Progenitor cell of endocrine pancreas (in vitro differentiated cells): ENCODE measurements at regions not wholly inside any gene's neighbourhood (a gene's known extent, or its start where the extent isn't known, plus 50 kb on each side); places are given as distances from the start of the nearest gene placed in this dataset.

Source experiments
- DNase-seq: peaks from one replicate; pipeline ENCODE4 v3.0.0; 2021; ENCODE audit warnings: low spot score; ENCODE audit not compliant: unreplicated experiment
- H3K27ac Mint-ChIP-seq: 2 replicates; pipeline ENCODE4 v1.8.0; 2021; ENCODE audit warnings: mild to moderate bottlenecking, moderate library complexity, mixed read lengths
- H3K27me3 Mint-ChIP-seq: 2 replicates; pipeline ENCODE4 v1.8.0; 2021; ENCODE audit warnings: mixed read lengths
- H3K36me3 Mint-ChIP-seq: 2 replicates; pipeline ENCODE4 v1.8.0; 2022; ENCODE audit warnings: mixed read lengths; ENCODE audit not compliant: insufficient read depth
- H3K4me1 Mint-ChIP-seq: 2 replicates; pipeline ENCODE4 v1.8.0; 2021; ENCODE audit warnings: low read depth, mixed read lengths
- H3K4me3 Mint-ChIP-seq: 2 replicates; pipeline ENCODE4 v1.8.0; 2021; ENCODE audit warnings: low read depth, mild to moderate bottlenecking, moderate library complexity, mixed read lengths
- H3K9me3 Mint-ChIP-seq: 2 replicates; pipeline ENCODE4 v1.8.0; 2021; ENCODE audit warnings: low read depth, mixed read lengths
- CTCF ChIP-seq: fragments of 200-600 bp; sonication (generic); IDR thresholded peaks from one replicate; pipeline ENCODE4 v1.5.0; 2021; ENCODE audit warnings: antibody characterized with exemption, mild to moderate bottlenecking; ENCODE audit not compliant: unreplicated experiment

GRCh38 chr2:153360239-153360638 lies 118.3 kb downstream of the RPRM start:
- Mint-ChIP-seq H3K4me1 (peaks cover 5% of the 10 kb centered on the region), H3K36me3 (no peaks in the 10 kb centered on the region), H3K4me3 (no peak overlapping the region), H3K27me3 (no peaks in the 10 kb centered on the region), H3K27ac (no peak overlapping the region), H3K9me3 (peaks cover 9% of the 10 kb centered on the region)
- DNase-seq = no peak
- TF ChIP-seq CTCF = no peak

GRCh38 chr2:153354377-153354776 lies 124.2 kb downstream of the RPRM start:
- H3K27me3 Mint-ChIP-seq = no peaks in the 10 kb centered on the region
- peaks cover 11% of the 10 kb centered on the region for H3K9me3 Mint-ChIP-seq
- no peak overlapping the region for H3K27ac Mint-ChIP-seq
- H3K4me1 Mint-ChIP-seq = no peaks in the 10 kb centered on the region
- H3K4me3 Mint-ChIP-seq = no peak overlapping the region
- no peaks in the 10 kb centered on the region for H3K36me3 Mint-ChIP-seq
- no peak for TF ChIP-seq CTCF
- DNase-seq = no peak

- Mint-ChIP-seq H3K36me3 (no peaks in the 10 kb centered on the region), H3K4me1 (no peaks in the 10 kb centered on the region), H3K27me3 (no peaks in the 10 kb centered on the region), H3K9me3 (peaks cover 11% of the 10 kb centered on the region), H3K27ac (no peak overlapping the region), H3K4me3 (no peak overlapping the region)
- TF ChIP-seq CTCF = no peak
- DNase-seq = no peak
Observed at GRCh38 chr2:153349603-153350002, 129.0 kb downstream of the RPRM start.

- Mint-ChIP-seq H3K27me3 (no peaks in the 10 kb centered on the region), H3K9me3 (peaks cover 11% of the 10 kb centered on the region), H3K4me3 (no peak overlapping the region), H3K4me1 (no peaks in the 10 kb centered on the region), H3K27ac (no peak overlapping the region), H3K36me3 (no peaks in the 10 kb centered on the region)
- no peak for DNase-seq
- TF ChIP-seq CTCF = no peak
Observed at GRCh38 chr2:153347818-153348495, 130.6 kb downstream of the RPRM start.

GRCh38 chr2:153320879-153321278 lies 157.7 kb downstream of the RPRM start:
- no peaks in the 10 kb centered on the region for H3K27me3 Mint-ChIP-seq
- no peak overlapping the region for H3K27ac Mint-ChIP-seq
- no peaks in the 10 kb centered on the region for H3K36me3 Mint-ChIP-seq
- peaks cover 10% of the 10 kb centered on the region for H3K9me3 Mint-ChIP-seq
- no peak for DNase-seq
- no peaks in the 10 kb centered on the region for H3K4me1 Mint-ChIP-seq
- H3K4me3 Mint-ChIP-seq = no peak overlapping the region
- TF ChIP-seq CTCF = no peak
